WTC11 (cell line): ENCODE measurements at regions not wholly inside any gene's neighbourhood (a gene's known extent, or its start where the extent isn't known, plus 50 kb on each side); places are given as distances from the start of the nearest gene placed in this dataset.

Experiments
- ATAC-seq: fragments of 200-7000 bp; cut with Tn5 transposase; 2 replicates; pipeline ENCODE4 v1.10.0; 2021; ENCODE audit warnings: mild to moderate bottlenecking, moderate library complexity
- CTCF ChIA-PET: fragments of 300-600 bp; sonication (Branson Sonifier 250); formaldehyde crosslinking; loops from one replicate; lab custom pipeline; 2021; ENCODE audit warnings: antibody characterized with exemption; lab: Charles Lee
- POLR2A ChIA-PET: fragments of 350-600 bp; sonication (Branson Sonifier 250); formaldehyde crosslinking; loops from one replicate; lab custom pipeline; 2021; ENCODE audit warnings: antibody characterized with exemption; lab: Charles Lee
- DNase-seq: peaks from one replicate; pipeline ENCODE4 v3.0.0; 2021; ENCODE audit warnings: low spot score
- H3K27ac Mint-ChIP-seq: 2 replicates; pipeline ENCODE4 v1.8.0; 2021; ENCODE audit warnings: mixed read lengths
- H3K27me3 Mint-ChIP-seq: 2 replicates; pipeline ENCODE4 v1.8.0; 2021; ENCODE audit warnings: low read depth, mild to moderate bottlenecking, moderate library complexity, mixed read lengths
- H3K36me3 Mint-ChIP-seq: 2 replicates; pipeline ENCODE4 v1.8.0; 2021; ENCODE audit warnings: mixed read lengths
- H3K4me1 Mint-ChIP-seq: 2 replicates; pipeline ENCODE4 v1.8.0; 2022; ENCODE audit warnings: mixed read lengths
- H3K4me3 Mint-ChIP-seq: 2 replicates; pipeline ENCODE4 v1.8.0; 2021; ENCODE audit warnings: mild to moderate bottlenecking, moderate library complexity, mixed read lengths
- H3K9me3 Mint-ChIP-seq: 2 replicates; pipeline ENCODE4 v1.8.0; 2021; ENCODE audit warnings: mixed read lengths
- E2F5 ChIP-seq: sonication (generic); formaldehyde crosslinking; IDR thresholded peaks from 2 replicates; pipeline ENCODE4 v1.8.1; 2022; ENCODE audit warnings: mild to moderate bottlenecking, moderate library complexity, missing genetic modification reagents
- ERG ChIP-seq: fragments of 250-450 bp; sonication (Bioruptor Pico); IDR thresholded peaks from 2 replicates; pipeline ENCODE4 v1.8.0; 2021; ENCODE audit warnings: mild to moderate bottlenecking
- ETV6 ChIP-seq: sonication (generic); formaldehyde crosslinking; IDR thresholded peaks from 2 replicates; pipeline ENCODE4 v1.8.1; 2022; ENCODE audit warnings: mild to moderate bottlenecking, missing genetic modification reagents
- FOXJ3 ChIP-seq: sonication (generic); formaldehyde crosslinking; IDR thresholded peaks from 2 replicates; pipeline ENCODE4 v1.9.0; 2021; ENCODE audit warnings: missing genetic modification reagents, mild to moderate bottlenecking, borderline replicate concordance
- FOXK1 ChIP-seq: sonication (generic); formaldehyde crosslinking; IDR thresholded peaks from 2 replicates; pipeline ENCODE4 v1.8.0; 2022; ENCODE audit warnings: mild to moderate bottlenecking, moderate library complexity, missing genetic modification reagents
- FOXP1 ChIP-seq: sonication (generic); formaldehyde crosslinking; IDR thresholded peaks from 2 replicates; pipeline ENCODE4 v1.8.0; 2022; ENCODE audit warnings: missing genetic modification reagents, mild to moderate bottlenecking, moderate library complexity, borderline replicate concordance
- JAZF1 ChIP-seq: fragments of 250-450 bp; sonication (Bioruptor Pico); IDR thresholded peaks from 2 replicates; pipeline ENCODE4 v1.9.0; 2021; ENCODE audit warnings: moderate library complexity, mild to moderate bottlenecking, inconsistent platforms
- NFATC4 ChIP-seq: fragments of 250-450 bp; sonication (Bioruptor Pico); IDR thresholded peaks from 2 replicates; pipeline ENCODE4 v1.9.0; 2021; ENCODE audit warnings: mild to moderate bottlenecking
- NFYB ChIP-seq: sonication (generic); formaldehyde crosslinking; conservative IDR thresholded peaks from 2 replicates; pipeline ENCODE4 v1.8.0; 2022; ENCODE audit warnings: low read depth, missing genetic modification reagents
- PRDM15 ChIP-seq: sonication (generic); formaldehyde crosslinking; IDR thresholded peaks from 2 replicates; pipeline ENCODE4 v1.8.0; 2022; ENCODE audit warnings: missing genetic modification reagents
- SP1 ChIP-seq: sonication (generic); formaldehyde crosslinking; conservative IDR thresholded peaks from 2 replicates; pipeline ENCODE4 v1.8.1; 2022; ENCODE audit warnings: missing genetic modification reagents
- TP53 ChIP-seq: sonication (generic); formaldehyde crosslinking; IDR thresholded peaks from 2 replicates; pipeline ENCODE4 v1.8.1; 2023; ENCODE audit warnings: mild to moderate bottlenecking, missing genetic modification reagents
- ZNF232 ChIP-seq: sonication (generic); formaldehyde crosslinking; IDR thresholded peaks from 2 replicates; pipeline ENCODE4 v1.8.0; 2022; ENCODE audit warnings: mild to moderate bottlenecking, missing genetic modification reagents
- TF ChIP-seq, protein P1 (sequence below): sonication (generic); formaldehyde crosslinking; IDR thresholded peaks from 2 replicates; pipeline ENCODE4 v1.8.1; 2023; ENCODE audit warnings: mild to moderate bottlenecking, missing genetic modification reagents, borderline replicate concordance
- TF ChIP-seq, protein P2 (sequence below): sonication (generic); formaldehyde crosslinking; conservative IDR thresholded peaks from 2 replicates; pipeline ENCODE4 v1.8.1; 2023; ENCODE audit warnings: mild to moderate bottlenecking, low read depth, missing genetic modification reagents, moderate library complexity

DNA sequence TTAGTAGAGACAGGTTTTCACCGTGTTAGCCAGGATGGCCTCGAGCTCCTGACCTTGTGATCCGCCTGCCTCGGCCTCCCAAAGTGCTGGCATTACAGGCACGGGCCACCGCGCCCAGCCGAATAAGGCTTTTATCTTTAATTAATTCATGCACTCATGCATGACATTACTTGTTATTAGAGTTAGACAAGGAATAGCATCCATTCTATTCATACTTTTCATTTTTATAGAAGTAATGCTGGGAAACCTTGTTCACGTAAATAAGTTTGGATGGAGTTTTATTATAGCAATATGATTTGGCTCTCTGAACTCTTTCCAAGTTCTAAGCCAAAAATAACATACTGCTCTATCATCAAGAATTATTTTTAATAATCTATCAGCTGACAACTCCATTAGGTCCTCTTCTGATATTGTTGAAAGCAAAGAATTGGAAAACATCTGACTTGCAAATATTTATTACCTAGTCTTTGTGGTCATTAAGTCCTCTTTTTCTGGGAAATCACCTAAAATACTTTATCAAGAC is 168.8 kb upstream of the CCND2 start:
- Mint-ChIP-seq H3K27me3 (no peaks in the 10 kb centered on the region; the same call in 1 of the 2 replicates), H3K4me1 (peaks cover 16% of the 10 kb centered on the region), H3K36me3 (no peaks in the 10 kb centered on the region), H3K9me3 (no peaks in the 10 kb centered on the region), H3K27ac (no peak overlapping the region), H3K4me3 (no peak overlapping the region)
- ChIA-PET CTCF (no interaction called here), POLR2A (no interaction called here)
- ATAC-seq: no peak
- no peak for DNase-seq
- TF ChIP-seq NFATC4 (no peak), FOXP1 (CRISPR knock-in tag) (no peak), PRDM15 (CRISPR knock-in tag) (no peak), JAZF1 (CRISPR knock-in tag) (no peak), TP53 (CRISPR knock-in tag) (no peak), E2F5 (CRISPR knock-in tag) (no peak), NFYB (CRISPR knock-in tag) (no peak), FOXJ3 (CRISPR knock-in tag) (no peak), ETV6 (CRISPR knock-in tag) (no peak), FOXK1 (CRISPR knock-in tag) (no peak), SP1 (CRISPR knock-in tag) (no peak), ERG (no peak), ZNF232 (CRISPR knock-in tag) (no peak)
- TF ChIP-seq, protein P1, sequence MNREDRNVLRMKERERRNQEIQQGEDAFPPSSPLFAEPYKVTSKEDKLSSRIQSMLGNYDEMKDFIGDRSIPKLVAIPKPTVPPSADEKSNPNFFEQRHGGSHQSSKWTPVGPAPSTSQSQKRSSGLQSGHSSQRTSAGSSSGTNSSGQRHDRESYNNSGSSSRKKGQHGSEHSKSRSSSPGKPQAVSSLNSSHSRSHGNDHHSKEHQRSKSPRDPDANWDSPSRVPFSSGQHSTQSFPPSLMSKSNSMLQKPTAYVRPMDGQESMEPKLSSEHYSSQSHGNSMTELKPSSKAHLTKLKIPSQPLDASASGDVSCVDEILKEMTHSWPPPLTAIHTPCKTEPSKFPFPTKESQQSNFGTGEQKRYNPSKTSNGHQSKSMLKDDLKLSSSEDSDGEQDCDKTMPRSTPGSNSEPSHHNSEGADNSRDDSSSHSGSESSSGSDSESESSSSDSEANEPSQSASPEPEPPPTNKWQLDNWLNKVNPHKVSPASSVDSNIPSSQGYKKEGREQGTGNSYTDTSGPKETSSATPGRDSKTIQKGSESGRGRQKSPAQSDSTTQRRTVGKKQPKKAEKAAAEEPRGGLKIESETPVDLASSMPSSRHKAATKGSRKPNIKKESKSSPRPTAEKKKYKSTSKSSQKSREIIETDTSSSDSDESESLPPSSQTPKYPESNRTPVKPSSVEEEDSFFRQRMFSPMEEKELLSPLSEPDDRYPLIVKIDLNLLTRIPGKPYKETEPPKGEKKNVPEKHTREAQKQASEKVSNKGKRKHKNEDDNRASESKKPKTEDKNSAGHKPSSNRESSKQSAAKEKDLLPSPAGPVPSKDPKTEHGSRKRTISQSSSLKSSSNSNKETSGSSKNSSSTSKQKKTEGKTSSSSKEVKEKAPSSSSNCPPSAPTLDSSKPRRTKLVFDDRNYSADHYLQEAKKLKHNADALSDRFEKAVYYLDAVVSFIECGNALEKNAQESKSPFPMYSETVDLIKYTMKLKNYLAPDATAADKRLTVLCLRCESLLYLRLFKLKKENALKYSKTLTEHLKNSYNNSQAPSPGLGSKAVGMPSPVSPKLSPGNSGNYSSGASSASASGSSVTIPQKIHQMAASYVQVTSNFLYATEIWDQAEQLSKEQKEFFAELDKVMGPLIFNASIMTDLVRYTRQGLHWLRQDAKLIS (CRISPR knock-in tag): no peak
- TF ChIP-seq, protein P2, sequence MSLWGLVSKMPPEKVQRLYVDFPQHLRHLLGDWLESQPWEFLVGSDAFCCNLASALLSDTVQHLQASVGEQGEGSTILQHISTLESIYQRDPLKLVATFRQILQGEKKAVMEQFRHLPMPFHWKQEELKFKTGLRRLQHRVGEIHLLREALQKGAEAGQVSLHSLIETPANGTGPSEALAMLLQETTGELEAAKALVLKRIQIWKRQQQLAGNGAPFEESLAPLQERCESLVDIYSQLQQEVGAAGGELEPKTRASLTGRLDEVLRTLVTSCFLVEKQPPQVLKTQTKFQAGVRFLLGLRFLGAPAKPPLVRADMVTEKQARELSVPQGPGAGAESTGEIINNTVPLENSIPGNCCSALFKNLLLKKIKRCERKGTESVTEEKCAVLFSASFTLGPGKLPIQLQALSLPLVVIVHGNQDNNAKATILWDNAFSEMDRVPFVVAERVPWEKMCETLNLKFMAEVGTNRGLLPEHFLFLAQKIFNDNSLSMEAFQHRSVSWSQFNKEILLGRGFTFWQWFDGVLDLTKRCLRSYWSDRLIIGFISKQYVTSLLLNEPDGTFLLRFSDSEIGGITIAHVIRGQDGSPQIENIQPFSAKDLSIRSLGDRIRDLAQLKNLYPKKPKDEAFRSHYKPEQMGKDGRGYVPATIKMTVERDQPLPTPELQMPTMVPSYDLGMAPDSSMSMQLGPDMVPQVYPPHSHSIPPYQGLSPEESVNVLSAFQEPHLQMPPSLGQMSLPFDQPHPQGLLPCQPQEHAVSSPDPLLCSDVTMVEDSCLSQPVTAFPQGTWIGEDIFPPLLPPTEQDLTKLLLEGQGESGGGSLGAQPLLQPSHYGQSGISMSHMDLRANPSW (CRISPR knock-in tag): no peak
